Ovary (tissue), 3 donors: ENCODE measurements at regions not wholly inside any gene's neighbourhood (a gene's known extent, or its start where the extent isn't known, plus 50 kb on each side); places are given as distances from the start of the nearest gene placed in this dataset.

Experiments
- POLR2A ChIP-seq: fragments of 450-650 bp; IDR thresholded peaks from one replicate; pipeline ENCODE4 v1.6.1; 2017; ENCODE audit warnings: antibody characterized with exemption, mild to moderate bottlenecking, moderate library complexity
- TF ChIP-seq, protein P1 (sequence below), 3 donors: fragments of 450-650 bp in 2 of 3; fragments of 200-600 bp in 1 of 3; IDR thresholded peaks; one replicate each; pipeline versions ENCODE4 v1.5.1 to v1.8.0; 2016 to 2022; ENCODE audit warnings: antibody characterized with exemption in 3 of 3, mild to moderate bottlenecking in 1 of 3
- donor health status: DM: no; HTN: no; CAD: no.

DNA sequence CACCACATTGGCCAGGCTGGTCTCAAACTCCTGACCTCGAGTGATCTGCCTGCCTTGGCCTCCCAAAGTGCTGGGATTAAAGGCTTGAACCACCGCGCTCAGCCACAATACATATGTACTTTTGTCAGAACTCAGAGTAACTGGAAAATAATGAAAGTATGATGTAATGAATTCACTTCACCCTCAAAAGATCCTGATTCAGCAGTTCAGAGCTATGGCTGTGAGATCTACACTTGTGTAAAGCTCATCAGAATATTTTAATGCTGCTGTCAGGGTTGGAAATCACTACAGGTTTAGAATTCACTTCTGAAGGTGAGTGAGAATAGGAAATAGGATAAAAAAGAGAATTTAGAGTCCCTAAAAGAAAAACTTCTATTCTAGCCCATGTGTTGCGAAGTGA is 464.5 kb upstream of the NRSN1 start:
- TF ChIP-seq, protein P1, sequence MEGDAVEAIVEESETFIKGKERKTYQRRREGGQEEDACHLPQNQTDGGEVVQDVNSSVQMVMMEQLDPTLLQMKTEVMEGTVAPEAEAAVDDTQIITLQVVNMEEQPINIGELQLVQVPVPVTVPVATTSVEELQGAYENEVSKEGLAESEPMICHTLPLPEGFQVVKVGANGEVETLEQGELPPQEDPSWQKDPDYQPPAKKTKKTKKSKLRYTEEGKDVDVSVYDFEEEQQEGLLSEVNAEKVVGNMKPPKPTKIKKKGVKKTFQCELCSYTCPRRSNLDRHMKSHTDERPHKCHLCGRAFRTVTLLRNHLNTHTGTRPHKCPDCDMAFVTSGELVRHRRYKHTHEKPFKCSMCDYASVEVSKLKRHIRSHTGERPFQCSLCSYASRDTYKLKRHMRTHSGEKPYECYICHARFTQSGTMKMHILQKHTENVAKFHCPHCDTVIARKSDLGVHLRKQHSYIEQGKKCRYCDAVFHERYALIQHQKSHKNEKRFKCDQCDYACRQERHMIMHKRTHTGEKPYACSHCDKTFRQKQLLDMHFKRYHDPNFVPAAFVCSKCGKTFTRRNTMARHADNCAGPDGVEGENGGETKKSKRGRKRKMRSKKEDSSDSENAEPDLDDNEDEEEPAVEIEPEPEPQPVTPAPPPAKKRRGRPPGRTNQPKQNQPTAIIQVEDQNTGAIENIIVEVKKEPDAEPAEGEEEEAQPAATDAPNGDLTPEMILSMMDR (IDR thresholded peaks at IDR 0.05): no peak
- no peak for TF ChIP-seq POLR2A
